ENCODE measurements at regions not wholly inside any gene's neighbourhood (a gene's known extent, or its start where the extent isn't known, plus 50 kb on each side); places are given as distances from the start of the nearest gene placed in this dataset.

DNA sequence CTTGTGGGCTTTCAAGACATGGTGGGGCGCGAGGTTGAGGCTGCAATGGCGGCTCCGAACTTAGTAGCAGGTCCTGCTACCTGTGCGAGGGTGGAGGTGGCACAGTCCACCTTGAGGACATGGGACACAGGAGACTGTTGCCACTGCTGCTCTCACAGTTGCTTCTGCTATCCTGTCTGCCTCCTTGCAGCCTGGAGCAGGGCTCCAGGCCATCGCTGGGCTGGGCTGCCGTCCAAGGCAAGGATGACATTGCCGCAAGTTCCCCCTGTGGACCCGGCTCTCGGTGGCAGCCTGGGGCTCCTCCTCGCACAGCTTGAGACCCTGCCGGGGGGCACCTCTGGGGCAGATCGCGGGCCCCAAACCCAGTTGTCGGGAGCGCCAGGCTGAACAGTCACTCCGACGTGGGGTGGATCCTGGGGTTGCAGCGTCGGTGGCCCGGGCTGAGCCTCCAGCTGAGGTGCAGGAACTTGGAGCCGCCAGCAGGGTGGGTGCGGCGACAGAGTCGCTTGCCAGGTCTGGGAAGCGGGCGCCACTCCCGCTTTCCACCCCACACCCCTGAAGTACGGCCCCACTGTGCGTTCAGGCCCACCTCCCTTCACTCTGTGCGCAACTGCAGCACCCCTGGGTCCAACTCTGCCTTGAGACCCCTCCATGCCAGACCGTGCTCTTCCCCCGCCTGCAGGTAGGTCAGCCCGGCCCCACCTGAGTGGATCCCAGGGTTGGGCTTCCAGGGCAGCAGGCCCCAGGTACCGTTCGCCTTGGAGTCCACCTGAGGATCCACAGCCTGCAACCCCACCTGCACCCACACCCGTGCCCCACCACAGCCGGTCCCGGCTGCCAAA is 192.7 kb upstream of the NUDT6 start:
- WGBS, 2 donors = 96 to 98% methylated on average over 39 of the region's 39 CpGs
- Histone ChIP-seq H3K27ac (no peak overlapping the region), H3K4me3 (no peak overlapping the region), H3K4me1 (peaks cover 0 to 24% (median 16%) of the 10 kb centered on the region in 4 donors), H3K27me3 (no peaks in the 10 kb centered on the region), H3K9me3 (no peaks in the 10 kb centered on the region), H3K36me3 (no peaks in the 10 kb centered on the region)
- intact Hi-C loops (cut with DNase I) = no loop called here
- DNase-seq = no peak
- no peak for TF ChIP-seq POLR2A (IDR thresholded peaks at IDR 0.05)
- TF ChIP-seq, protein P1, sequence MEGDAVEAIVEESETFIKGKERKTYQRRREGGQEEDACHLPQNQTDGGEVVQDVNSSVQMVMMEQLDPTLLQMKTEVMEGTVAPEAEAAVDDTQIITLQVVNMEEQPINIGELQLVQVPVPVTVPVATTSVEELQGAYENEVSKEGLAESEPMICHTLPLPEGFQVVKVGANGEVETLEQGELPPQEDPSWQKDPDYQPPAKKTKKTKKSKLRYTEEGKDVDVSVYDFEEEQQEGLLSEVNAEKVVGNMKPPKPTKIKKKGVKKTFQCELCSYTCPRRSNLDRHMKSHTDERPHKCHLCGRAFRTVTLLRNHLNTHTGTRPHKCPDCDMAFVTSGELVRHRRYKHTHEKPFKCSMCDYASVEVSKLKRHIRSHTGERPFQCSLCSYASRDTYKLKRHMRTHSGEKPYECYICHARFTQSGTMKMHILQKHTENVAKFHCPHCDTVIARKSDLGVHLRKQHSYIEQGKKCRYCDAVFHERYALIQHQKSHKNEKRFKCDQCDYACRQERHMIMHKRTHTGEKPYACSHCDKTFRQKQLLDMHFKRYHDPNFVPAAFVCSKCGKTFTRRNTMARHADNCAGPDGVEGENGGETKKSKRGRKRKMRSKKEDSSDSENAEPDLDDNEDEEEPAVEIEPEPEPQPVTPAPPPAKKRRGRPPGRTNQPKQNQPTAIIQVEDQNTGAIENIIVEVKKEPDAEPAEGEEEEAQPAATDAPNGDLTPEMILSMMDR (IDR thresholded peaks at IDR 0.05) = no peak
- no peak for TF ChIP-seq EP300 (IDR thresholded peaks at IDR 0.05)
- TF ChIP-seq POLR2AphosphoS5 (IDR thresholded peaks at IDR 0.05) = no peak

DNA sequence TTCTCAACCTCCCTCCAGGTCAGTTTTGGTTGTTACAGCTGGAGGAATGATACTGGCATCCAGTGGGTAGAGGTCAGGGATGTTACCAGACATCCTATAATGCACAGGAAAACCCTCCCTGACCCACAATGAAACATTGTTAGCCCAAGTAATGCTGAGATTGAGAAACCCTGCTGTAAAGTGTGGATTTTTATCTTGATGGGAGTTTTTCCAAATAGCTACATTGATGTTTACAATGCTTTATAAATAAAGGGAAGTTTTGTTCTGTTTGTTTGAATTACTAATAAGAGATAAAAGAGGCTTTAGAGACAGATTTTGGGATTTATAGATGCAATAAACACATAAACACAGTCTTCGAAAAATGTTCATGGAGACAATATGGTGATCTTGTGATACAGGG is 194.0 kb upstream of the NUDT6 start:
- peaks cover 0 to 14% (median 6%) of the 10 kb centered on the region in 4 donors for H3K4me1 ChIP-seq
- H3K9me3 ChIP-seq = no peaks in the 10 kb centered on the region
- no peak for DNase-seq
- WGBS, 2 donors = 13 to 57% methylated on average over 1 of the region's 1 CpG
- intact Hi-C loops (cut with DNase I) = no loop called here
- no peaks in the 10 kb centered on the region for H3K27me3 ChIP-seq
- H3K36me3 ChIP-seq = no peaks in the 10 kb centered on the region
- no peak overlapping the region for H3K4me3 ChIP-seq
- no peak overlapping the region for H3K27ac ChIP-seq
- TF ChIP-seq EP300 (IDR thresholded peaks at IDR 0.05) (no peak), POLR2AphosphoS5 (IDR thresholded peaks at IDR 0.05) (no peak), POLR2A (IDR thresholded peaks at IDR 0.05) (no peak)
- TF ChIP-seq, protein P1 (IDR thresholded peaks at IDR 0.05) = no peak

DNA sequence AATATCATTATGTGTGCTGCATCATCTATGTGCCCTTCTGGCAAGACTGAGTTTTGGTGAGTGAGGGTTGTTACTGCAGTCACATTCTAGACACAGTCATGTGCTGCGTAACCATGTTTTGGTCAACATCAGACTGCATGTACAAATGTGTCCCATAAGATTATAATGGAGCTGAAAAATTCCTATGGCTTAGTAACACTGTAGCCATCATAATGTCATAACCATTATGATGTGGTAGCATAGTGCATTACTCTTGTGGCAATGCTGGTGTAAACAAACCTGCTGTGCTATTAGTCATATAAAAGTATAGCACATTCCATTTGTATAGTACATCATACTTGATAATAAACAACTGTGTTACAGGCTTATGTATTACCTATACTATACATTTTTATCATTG is 198.1 kb upstream of the NUDT6 start:
- no peaks in the 10 kb centered on the region for H3K27me3 ChIP-seq
- H3K27ac ChIP-seq = no peak overlapping the region
- WGBS, 2 donors = 97 to 100% methylated on average over 1 of the region's 1 CpG
- no peak for TF ChIP-seq POLR2A (IDR thresholded peaks at IDR 0.05)
- TF ChIP-seq, protein P1 (IDR thresholded peaks at IDR 0.05) = no peak
- TF ChIP-seq POLR2AphosphoS5 (IDR thresholded peaks at IDR 0.05) = no peak
- TF ChIP-seq EP300 (IDR thresholded peaks at IDR 0.05) = no peak
- H3K4me1 ChIP-seq = peaks cover 0 to 5% (median 0%) of the 10 kb centered on the region in 4 donors
- H3K4me3 ChIP-seq = no peak overlapping the region
- intact Hi-C loops (cut with DNase I) = loop anchor here (10.0 kb wide), 1 partner anchor 124 kb away; no protein-coding TSS in a partner anchor
- no peaks in the 10 kb centered on the region for H3K9me3 ChIP-seq
- no peak for DNase-seq
- H3K36me3 ChIP-seq = no peaks in the 10 kb centered on the region

DNA sequence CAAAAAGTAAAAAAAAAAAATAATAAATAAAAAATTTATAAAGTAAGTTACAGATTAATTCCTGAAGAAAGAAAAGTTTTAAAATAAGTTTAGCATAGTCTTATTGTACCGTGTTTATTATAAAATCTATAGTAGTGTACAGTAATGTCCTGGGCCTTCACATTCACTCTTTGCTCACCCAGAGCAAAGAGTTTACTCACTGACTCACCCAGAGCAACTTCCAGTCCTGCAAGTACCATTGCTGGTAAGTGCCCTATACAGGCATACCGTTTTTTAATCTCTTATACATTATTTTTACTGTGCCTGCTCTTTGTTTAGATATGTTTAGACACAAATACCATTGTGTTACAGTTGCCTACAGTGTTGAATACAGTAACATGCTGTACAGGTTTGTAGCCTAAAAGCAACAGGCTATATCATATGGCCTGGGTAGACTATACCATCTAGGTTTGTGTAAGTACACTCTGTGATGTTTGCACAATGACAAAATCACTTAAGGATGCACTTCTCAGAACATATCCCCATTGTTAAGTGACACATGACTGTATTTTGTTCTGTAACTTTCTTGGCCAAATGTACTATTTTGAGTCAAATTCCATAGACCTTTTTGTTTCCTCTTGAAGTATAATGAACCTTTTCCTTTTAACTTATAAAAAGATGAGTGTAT is 199.0 kb upstream of the NUDT6 start:
- no peak for TF ChIP-seq POLR2AphosphoS5 (IDR thresholded peaks at IDR 0.05)
- intact Hi-C loops (cut with DNase I) = loop anchor here (10.0 kb wide), 1 partner anchor 123 kb away; no protein-coding TSS in a partner anchor
- no peak for DNase-seq
- no peaks in the 10 kb centered on the region for H3K9me3 ChIP-seq
- no peaks in the 10 kb centered on the region for H3K27me3 ChIP-seq
- 32 to 73% methylated on average over 2 of the region's 2 CpGs for WGBS, 2 donors
- peaks cover 0 to 1% (median 0%) of the 10 kb centered on the region in 4 donors for H3K4me1 ChIP-seq
- no peak overlapping the region for H3K4me3 ChIP-seq
- no peak overlapping the region for H3K27ac ChIP-seq
- no peaks in the 10 kb centered on the region for H3K36me3 ChIP-seq

DNA sequence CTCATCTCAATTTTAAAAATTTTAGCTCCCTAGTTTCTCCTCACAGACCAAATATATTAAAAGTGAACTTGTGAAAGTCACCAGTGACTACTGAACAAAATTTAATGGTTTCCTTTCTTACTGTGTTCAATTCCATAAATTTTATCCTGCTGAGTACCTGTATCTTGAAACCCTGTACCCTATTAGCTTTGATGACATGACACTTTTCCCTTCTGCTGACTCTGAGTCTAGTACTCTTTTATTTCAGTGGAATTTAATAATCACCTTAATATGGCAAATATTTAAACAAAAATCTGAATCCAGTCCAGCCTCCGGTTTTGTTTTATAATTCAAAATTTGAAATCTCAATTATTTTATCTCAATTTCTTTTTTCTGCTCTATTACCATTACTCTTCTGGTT is 203.1 kb upstream of the NUDT6 start:
- Histone ChIP-seq H3K27ac (no peak overlapping the region), H3K36me3 (no peaks in the 10 kb centered on the region), H3K27me3 (no peaks in the 10 kb centered on the region), H3K4me3 (no peak overlapping the region), H3K4me1 (no peaks in the 10 kb centered on the region), H3K9me3 (no peaks in the 10 kb centered on the region)
- intact Hi-C loops (cut with DNase I) = loop anchor here (5.0 to 10.0 kb wide), 2 partner anchors 119 to 272 kb away; partner anchors contain the start of gene SPRY1
- WGBS, 2 donors = 90 to 97% methylated on average over 1 of the region's 1 CpG
- TF ChIP-seq, protein P1 (IDR thresholded peaks at IDR 0.05) = no peak
- TF ChIP-seq EP300 (IDR thresholded peaks at IDR 0.05) (no peak), POLR2A (IDR thresholded peaks at IDR 0.05) (no peak), POLR2AphosphoS5 (IDR thresholded peaks at IDR 0.05) (no peak)
- DNase-seq = no peak
